Mammary epithelial cell (primary cell): ENCODE measurements at regions not wholly inside any gene's neighbourhood (a gene's known extent, or its start where the extent isn't known, plus 50 kb on each side); places are given as distances from the start of the nearest gene placed in this dataset.

Experiments used
- CTCF ChIP-seq, 2 donors: IDR thresholded peaks in 1 of 2; conservative IDR thresholded peaks in 1 of 2; 2 replicates each; pipeline ENCODE4 v1.5.1; 2011 to 2012; ENCODE audit warnings: inconsistent platforms in 2 of 2, low read length in 2 of 2, mild to moderate bottlenecking in 2 of 2, control low read depth in 1 of 2, low read depth in 1 of 2; ENCODE audit not compliant: insufficient read depth in 1 of 2; ENCODE audit errors: extremely low read depth in 1 of 2
- EZH2 ChIP-seq: IDR thresholded peaks from 2 replicates; pipeline ENCODE4 v1.6.1; 2012; ENCODE audit warnings: low read length, inconsistent platforms, borderline replicate concordance

- TF ChIP-seq CTCF (conservative IDR thresholded peaks at IDR 0.05 in 1 of 2, IDR thresholded peaks at IDR 0.05 in 1 of 2; ENCODE audit: extremely low read depth in 1 of 2, insufficient read depth in 1 of 2, low read depth in 1 of 2, low read length in 2 of 2) (no peak), EZH2 (no peak)
These were observed 216.3 kb downstream of the TEX36 start for GRCh38 chr10:125466685-125467084.
